H1 (cell line): ENCODE measurements at regions not wholly inside any gene's neighbourhood (a gene's known extent, or its start where the extent isn't known, plus 50 kb on each side); places are given as distances from the start of the nearest gene placed in this dataset.

Experiments used
- RAD21 ChIP-seq, 2 experiments: IDR thresholded peaks in 1 of 2; conservative IDR thresholded peaks in 1 of 2; 2 replicates each; pipeline ENCODE4 v1.6.1; 2011; ENCODE audit warnings: low read depth in 2 of 2, low read length in 2 of 2, improper control_type of control experiment in 1 of 2, inconsistent platforms in 1 of 2, mild to moderate bottlenecking in 1 of 2, moderate library complexity in 1 of 2

- no peak for TF ChIP-seq RAD21 (IDR thresholded peaks at IDR 0.05 in 1 of 2, conservative IDR thresholded peaks at IDR 0.05 in 1 of 2; ENCODE audit: low read depth in 2 of 2, low read length in 2 of 2)
These were observed 104.6 kb upstream of the KIF5B start (continued) for GRCh38 chr10:32160864-32161263.
